HG03520 (cell line): ENCODE measurements at regions not wholly inside any gene's neighbourhood (a gene's known extent, or its start where the extent isn't known, plus 50 kb on each side); places are given as distances from the start of the nearest gene placed in this dataset.

Source experiments
- ATAC-seq: cut with Tn5 transposase; IDR thresholded peaks from one replicate; pipeline ENCODE4 v1.9.1; 2021; ENCODE audit warnings: mild to moderate bottlenecking, moderate library complexity; ENCODE audit not compliant: unreplicated experiment

DNA sequence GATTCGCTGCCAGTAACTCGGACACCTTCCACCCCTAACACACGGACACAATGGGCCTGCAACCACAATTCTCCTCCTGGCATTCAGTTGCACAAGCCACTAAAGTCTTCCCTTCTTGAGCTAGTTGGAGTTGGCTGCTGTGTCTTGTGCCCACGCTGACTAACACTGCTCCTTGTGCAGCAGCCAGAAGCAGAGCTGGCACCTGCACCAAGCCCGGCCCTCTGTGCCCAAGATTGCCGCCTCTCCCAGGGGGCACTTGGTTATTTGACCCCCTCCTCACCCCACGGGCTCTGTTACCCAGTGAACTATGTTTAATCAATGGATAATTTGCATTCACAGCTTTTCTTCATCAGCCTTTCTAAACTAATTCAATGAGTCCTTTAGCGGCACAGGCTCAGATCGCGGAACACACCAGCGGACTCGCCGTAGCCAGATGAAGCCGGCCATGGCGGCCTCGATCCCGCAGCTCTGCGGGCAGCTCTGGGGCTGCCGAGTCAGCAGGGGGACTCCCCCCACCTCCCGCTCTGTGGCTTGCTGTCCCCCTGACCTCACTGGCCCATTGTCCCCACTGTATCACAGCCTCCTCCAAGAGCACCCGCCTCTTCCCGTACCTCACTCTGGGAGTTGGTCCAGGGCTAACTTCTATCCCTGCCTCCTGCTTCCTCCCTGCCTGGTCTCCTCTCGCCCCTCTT is 94.8 kb upstream of the AFDN start:
- ATAC-seq: no peak

DNA sequence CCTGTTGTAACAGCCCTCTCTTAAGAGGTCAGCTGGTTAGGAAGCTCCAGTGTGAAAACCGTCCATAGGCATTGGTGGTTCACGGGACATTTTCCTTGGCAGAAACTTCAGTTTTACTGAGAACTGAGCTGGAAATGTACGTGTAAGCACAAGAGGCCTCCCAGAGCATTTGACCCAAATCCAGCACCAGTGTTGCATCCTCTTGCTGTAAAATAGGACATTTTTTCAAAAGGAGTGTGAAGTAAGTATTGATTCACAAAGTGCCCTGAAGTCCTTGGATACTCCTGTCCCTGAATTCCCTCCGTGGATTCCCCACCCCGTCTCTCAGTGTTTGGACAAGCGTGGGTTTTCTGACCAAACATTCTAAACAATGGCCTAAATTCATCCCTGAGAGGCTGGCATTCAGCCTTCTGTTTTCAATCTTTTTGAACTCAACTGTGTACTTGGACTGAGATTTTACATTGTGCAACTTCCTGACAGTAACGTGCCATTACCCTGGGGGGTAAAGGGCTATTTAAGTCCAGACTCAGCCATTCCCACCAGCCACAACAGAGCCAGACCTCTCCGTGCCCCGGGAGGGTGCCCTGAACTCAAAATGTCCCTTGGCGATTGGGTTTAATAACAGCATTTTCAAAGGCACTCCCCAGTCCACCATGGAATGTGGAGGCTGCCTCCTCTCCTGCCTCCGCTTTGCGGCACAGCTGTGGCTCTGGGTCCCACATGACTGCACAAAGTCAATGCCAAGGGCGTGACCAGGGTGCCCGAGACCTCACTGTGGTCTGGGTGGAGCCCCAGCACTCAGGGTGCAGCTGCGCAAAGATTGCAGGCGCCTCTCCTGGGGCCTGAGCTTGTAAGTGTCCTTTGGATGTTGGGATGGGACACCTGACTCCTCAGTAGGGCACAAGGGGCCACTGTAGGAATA is 92.7 kb upstream of the AFDN start:
- ATAC-seq: no peak

DNA sequence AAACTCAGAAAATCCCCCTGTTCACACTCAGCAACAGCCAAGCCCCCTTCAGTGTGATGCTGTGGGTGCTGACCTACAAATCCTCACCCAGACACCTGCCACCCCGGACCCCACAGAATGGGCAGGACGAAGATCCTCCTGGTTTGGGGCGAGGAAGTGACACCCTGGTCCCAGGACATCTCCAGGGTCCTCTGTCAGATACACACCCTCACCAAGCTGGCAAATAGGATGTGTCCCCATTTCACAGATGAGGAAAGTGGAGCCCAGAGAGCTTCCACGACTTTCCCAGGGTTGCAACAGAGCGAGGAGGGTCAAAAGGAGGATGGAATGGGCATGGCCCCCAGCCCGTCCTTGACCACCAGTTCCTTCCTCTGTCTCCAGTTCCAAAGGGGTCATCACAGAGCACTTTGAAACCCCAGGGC is 92.0 kb upstream of the AFDN start:
- ATAC-seq: no peak

DNA sequence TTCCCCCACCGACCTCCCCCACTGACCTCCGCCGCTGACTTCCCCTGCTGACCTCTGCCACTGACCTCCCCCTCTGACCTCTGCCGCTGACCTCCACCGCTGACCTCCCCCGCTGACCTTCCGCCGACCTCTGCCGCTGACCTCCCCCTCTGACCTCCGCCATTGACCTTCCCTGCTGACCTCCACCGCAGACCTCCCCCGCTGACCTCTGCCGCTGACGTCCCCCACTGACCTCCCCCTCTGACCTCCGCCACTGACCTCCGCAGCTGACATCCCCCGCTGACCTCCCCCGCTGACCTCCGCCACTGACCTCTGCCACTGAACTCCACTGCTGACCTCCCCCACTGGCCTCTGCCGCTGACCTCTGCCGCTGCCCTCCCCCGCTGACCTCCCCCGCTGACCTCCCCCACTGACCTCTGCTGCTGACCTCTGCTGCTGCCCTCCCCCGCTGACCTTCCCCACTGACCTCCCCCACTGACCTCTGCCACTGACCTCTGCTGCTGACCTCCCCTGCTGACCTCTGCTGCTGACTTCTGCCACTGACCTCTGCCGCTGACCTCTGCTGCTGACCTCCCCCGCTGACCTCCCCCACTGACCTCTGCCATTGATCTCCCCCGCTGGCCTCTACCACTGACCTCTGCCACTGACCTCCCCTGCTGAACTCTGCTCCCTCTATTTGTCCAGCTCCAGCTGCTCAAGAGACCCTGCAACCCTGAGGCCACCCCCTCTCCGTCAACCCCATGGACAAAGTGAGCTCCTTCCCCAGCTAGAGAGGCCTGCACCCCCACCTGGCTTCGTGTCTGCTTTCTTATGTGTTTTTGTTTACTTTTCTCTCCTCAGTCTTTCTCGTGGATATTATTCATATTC is 91.4 kb upstream of the AFDN start:
- no peak for ATAC-seq

DNA sequence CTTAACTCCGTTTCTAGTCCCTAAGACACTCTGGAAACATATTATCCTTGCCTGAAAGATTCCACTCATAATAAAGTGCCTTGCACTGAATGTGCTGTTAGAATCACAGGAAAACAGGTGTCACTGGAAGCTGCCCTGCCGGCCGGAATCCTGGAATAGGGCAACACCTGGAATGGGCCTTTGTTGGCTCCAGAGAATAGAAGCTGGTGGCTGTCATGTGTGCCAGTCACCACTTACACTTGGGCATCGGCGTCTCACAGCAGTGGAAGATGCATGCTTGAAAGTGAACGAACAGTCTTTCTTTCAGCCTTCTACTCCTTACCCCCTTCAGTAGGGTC is 90.8 kb upstream of the AFDN start:
- ATAC-seq: no peak

DNA sequence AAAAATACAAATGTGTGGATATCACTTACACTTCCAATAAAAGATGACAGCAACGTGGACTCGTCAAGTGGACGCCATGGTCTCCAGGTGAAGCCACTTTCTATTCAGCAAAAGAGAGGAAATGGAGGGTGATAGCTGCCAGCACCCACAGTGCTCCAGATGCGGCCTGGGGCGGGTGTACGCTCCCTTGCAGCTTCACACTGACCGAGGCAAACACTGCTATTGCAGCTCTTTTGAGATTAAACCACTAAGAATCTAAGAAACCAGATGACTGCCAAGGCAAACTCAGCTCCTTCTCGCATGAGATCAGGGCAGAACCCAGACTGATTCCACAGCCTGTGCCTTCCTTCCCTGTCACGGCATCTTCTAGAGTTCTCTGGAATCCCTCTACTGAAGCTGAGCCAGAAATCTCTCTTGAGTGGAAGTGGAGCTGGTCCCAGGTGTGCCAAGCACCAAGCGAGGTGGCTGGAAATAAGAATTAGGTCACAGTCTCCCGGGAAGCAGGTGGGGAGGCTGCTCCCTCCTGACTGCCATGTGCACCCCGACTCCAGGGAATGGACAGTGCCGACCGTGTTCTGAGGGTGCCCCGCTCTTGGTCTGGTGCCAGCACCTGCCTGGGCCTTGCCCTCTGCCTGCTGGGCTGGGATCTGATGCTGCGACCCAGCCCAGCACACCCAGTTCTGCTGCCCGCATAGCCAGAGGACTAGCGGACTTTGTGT is 90.1 kb upstream of the AFDN start:
- ATAC-seq: no peak

DNA sequence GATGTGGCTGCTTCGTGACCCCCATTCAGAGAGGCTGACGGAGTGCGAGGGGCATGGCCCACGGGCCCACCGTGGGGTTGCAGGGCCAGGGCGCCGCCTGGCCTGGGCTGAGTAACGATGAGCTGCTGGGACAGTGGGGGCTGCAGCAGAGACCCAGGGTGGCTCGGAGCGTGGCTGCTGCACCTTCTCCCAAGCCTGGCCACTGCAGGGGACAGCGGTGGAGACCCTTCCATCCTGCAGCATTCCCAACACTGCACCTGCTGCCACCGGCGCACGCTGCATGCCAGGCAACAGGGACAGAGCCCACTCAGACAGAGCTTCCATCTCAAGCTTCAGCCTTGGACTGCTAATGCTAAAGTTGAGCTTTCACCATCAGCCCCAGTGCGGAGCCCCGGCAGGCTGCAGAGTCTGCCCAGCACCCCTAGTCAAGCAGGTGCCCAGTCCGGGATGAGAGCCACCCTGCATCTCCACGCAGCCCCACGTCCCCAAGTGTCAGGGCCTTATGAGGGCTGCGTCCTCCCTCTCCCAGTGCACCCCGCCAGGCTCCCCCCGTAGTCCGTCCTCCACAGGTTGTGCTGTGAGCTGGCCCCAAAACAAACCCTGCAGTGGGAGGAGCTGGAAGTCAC is 89.4 kb upstream of the AFDN start:
- ATAC-seq: no peak

DNA sequence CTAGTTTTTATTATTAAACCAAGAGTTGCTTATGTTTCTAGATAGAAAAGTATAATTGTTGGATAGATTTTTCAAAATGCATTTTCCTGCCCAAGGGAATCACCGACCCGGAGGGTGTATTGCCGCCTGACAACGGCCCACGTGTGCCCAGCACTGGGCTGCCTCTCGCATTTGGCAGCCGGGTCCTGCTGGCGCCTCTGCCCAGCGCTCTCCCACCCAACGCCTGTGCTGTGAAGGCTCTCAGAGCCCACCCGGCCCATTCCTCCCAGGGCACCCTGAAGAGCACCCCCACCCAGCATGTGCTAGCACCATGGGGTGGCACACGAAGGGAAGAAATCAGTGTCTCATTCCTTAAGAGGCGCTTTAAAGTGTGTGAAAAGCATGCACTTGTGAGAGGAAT is 88.3 kb upstream of the AFDN start:
- ATAC-seq: no peak

DNA sequence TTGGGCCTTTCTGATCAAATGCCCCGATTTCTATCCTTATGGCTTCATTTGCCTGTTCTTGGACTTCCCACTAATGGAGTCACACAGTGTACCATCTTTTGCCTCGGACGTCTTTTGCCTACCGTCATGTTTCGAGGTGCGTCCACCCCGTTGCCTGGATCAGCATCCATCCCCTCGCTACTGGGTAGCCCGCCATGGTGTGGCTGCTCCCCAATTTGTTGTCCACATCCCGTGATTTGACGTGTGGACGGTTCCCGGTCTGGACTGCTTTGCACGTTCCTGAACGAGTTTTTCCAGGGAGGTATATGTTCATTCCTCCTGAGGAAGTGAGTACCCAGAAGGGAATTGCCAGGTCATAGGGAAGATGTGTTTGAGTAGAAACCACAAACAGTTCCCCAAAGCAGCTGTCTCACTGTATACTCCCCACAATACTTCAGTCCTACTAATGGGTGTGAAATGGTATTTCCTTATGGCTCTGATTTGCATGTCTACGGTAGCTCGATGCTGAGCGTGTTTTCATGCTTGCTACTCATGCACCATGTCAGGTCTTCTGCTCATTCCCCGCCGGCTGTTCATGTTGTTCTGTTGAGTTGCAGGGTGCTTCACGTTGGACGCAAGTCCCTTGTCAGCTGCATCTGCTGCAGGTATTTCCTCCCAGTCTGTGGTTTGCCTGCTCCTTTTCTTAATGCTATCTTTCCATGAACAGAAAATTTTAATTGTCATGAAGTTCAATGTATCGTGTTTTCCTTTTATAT is 86.8 kb upstream of the AFDN start:
- no peak for ATAC-seq

DNA sequence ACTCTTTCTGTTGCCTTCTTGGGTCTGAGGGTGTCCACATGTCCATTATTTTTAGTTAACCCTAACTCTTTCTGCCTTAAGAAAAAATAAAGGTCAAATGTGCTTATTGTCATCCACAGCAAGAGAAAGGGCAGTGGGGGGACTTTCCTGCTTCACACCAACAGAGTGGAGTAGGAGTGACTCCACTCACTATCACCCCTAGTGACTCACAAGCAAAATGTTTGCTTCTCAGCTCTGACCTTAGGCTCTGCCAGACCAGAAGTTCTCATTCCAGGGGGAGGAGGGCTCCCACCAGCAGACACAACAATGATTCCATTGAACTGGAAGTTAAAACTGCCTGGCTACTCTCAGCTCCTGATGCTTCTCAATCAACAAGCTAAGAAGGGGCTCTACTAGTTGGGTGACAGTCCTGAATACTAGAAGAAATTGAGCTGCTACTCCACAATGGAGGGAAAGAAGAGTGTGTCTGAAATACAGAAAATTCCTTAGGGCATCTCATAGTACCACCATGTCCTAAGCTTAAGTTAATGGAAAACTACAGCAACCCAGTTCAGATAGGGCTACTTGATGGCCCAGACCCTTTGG is 83.9 kb upstream of the AFDN start:
- no peak for ATAC-seq

DNA sequence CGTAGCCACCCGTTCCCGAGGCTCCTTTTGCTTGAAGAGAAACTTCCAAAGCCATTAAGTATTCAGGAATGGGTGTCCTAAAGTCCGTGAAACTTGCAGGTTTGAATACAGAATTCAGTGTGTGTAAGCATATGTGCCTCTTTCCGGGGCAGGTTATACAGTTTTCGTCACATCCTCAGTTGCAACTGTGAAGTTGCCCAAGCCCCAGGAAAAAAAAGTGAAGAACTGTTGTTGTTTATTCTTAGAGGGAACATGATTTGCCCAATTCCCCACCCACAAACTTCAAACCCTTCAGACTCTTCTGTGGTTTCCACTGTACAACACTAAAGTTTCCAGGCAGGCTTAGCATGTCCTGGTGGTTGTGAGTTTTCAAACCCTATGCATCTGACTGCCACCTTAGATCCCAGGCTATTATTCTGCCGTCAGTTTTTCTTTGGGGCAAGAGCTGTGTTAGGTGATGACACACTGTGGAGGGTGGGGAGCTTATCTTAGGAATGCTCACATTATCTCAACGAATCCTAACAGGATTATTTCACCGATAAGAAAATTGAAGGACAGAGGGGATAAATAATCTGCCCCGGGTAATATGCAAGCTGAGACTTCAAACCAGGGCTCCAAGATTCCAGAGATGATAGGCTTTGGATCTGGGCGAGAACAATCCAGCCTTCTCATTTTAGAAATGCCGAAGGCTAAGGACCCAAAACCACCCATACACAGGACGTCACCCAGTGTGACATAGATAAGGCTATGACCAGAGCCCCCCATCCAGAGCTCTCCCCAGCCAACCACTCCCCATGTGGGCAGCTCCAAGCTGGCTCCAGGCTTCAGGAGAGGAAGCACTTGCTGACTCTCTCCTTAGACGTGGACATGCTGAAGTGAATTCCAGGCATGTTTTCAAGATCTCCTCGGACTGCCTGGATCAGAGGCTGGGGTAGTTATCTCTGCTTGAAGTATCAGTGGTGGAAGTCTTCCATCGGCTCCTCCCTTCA is 81.7 kb upstream of the AFDN start:
- ATAC-seq: no peak

DNA sequence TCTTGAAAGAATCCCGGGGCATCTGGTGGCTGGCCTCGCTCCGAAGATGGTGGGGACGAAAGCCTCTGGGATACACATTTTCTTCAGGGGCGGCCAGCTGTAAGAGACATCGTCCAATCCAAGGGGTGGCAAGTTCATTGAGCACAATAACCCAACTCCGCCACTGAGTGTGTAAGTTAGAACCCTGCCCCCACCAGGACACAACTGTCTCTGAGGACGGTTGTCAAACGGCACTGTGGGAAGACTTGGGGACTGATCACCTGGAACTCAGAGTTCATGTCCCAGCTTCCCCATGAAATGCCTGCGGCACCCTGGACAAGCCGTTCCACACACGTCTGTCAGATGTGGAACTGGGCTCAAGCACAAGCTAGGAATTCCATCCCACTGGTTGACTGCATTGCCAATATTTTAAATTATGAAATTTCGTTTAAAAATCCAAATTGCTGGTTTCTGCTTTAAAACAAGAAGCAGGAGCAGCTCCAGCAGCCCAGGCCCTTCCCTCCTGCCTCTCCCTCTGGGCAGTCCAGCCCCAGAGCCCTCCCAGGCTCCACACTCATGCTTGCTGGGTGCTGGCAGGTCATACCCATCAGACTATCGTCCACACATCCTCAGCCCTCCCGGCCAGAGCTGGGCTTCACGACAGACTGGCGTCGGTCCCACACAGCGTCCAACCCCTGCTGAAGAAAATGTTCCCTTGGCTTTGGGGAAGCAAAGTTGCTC is 80.9 kb upstream of the AFDN start:
- ATAC-seq: no peak

DNA sequence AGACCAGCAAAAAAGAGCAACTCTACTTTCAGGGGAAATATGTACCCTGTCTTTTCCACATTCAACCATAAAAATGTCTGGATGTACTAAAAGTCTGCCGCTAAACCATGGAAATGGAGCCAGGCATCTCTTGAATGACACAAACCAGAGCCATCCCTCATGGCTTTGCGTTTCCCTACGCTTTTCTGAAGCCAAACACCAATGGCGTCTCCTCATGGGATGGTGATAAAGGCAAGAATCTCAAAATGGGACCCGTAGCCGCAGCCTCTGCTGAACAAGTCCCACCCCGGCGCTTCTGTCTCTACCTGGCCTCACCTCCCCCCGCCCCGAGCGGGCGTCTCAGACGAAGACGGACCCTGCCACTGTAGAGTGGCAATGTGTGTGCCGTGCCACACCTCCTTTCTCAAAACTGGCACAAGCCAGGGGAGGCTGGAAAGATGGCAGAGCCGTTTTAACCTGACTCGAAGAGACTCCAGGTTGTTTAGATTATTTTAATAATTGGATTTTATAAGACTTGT is 80.3 kb upstream of the AFDN start:
- ATAC-seq: no peak

DNA sequence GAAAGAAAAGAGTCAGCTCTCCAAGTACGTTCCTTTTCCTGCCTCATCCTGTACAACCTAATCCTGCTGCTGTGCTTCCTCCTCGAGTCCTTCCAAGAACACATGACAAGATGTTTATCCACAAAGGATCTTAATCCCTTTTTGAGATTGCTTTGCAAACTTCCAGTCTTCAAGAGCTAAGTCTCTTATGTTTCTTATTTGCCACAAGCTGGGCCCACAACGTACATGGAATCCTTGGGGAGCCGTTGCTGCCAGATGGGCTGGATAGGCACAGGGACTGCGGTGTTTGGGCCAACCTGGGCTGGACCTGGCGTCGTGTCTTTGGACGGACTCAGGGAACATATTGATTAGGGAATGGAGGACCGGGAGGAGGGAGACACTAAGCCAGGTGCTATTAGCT is 79.7 kb upstream of the AFDN start:
- no peak for ATAC-seq

DNA sequence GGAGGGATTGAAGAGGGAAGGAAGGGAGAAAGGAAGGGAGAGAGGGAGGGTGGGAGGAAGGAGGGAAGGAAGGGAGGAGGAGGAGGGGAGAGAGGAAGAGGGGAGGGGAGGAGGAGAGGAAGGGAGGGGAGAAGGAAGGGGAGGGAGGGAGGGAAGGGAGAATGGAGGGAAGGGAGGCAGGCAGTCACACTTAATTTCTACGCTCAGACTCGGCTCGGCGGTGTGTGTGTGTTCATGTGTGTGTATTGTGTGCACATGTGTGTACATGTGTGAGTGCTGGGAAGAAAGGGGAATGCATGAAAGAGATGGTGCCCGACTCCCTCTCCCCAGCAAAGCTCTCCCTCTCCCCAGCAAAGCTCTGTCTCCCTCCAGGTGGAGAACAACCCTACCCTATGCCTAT is 79.1 kb upstream of the AFDN start:
- no peak for ATAC-seq

DNA sequence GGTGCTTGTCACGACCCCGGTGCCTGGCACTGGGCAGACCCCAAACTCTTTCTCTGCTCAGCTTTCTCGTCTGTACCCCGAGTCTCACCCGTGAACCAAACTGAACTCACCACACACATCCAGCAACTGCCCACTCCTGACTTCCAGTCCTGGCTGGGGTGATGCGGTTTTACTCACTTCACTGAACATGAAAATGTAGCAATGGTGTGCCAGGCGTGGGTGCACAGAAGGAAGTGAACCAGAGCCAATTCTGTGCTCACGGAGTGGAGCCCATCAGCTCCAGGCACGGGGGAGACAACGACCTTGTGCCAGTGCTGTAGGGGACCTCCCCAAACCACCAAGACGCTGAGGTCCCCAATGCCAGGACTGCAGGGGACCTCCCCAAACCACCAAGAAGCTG is 78.7 kb upstream of the AFDN start:
- ATAC-seq: no peak
